ENCODE measurements at regions not wholly inside any gene's neighbourhood (a gene's known extent, or its start where the extent isn't known, plus 50 kb on each side); places are given as distances from the start of the nearest gene placed in this dataset.
"Not testable (repeated sequence)": the region's sequence is repeated elsewhere in the genome, so short reads cannot be mapped to it uniquely, and the experiment has no call there.

- DNase-seq (ENCODE audit: low read depth, low spot score) = no peak
These were observed 316.4 kb upstream of the CFAP20DC start for GRCh38 chr3:59366218-59366617.

DNA sequence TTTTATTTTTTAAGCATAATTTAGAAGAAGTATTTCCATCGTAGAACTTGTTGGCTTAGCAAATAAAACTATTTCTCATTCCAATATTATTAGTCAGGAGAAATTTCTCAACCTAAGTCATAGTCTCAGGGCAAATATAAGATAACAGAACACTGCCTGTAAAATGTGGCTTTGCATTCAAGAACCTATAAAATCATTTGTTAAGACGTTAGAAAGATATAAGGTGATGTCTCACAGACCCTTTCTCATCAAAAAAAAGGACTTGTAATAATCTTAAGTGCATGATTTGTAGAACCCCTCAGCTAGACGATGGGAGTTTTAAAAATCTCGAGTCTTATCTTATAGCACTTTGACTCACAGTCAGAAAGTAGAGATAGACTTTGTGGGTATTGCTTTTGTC, 314.7 kb upstream of the CFAP20DC start:
- DNase-seq (ENCODE audit: low read depth, low spot score) = no peak

- DNase-seq (ENCODE audit: low read depth, low spot score) = not testable (repeated sequence)
These were observed 310.5 kb upstream of the CFAP20DC start for GRCh38 chr3:59360312-59360711.

DNA sequence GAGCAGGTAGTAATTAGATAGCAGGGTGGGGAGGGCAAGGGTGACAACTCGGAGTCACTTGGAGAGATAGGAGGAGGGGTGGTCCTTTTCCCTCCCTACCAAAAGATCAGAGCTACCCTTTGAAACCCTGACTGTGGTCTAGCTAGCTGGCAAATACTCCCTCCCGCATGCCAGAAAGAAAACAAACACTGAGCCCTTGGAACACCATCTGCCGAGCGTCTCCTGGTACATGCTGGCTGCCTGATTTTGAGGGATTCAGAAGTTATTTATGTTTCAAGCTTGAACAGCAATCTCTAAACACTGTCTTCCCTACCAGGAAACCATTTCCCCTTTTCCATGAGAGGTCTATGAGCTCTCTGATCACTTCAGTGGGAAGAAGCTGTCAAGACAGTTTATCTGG, 291.6 kb upstream of the CFAP20DC start:
- no peak for DNase-seq (ENCODE audit: low read depth, low spot score)

DNA sequence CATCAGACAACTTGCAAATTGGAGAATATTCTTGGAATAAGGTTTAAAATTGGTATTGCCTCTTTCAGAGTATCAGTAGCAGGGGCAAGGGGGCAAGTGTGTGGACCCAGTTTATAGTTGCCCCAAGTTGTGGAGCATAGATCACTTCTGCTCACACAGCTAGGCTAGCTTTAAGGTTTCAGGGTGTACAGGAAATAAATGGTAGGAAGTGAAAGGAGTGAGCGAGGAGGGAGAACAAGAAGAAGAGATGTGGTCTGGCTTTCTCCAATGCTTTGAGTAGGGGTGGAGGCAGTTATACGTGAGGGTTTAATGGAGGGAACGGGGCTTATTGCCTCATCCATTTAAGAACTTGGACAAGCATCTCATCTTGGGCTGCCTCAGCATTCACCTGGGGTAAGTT, 290.0 kb upstream of the CFAP20DC start:
- no peak for DNase-seq (ENCODE audit: low read depth, low spot score)

DNA sequence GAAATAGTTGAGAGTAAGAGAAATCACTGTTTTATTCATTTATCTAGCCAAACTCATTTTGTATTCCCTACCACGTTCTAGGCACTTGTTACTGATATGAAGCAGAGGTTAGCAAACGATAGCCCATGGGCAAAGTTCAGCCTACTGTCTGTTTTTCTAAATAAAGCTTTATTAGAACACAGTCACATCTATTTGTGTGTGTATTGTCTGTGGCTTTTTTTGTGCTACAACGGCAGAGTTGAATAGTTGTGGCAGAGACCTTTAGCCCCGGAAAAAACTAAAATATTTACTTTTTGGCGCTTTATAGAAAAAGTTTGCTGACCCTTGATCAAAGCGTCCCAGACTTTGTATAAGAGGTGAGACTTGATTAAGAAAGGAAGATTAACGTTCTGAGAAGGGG, 289.1 kb upstream of the CFAP20DC start:
- DNase-seq (ENCODE audit: low read depth, low spot score) = no peak

DNA sequence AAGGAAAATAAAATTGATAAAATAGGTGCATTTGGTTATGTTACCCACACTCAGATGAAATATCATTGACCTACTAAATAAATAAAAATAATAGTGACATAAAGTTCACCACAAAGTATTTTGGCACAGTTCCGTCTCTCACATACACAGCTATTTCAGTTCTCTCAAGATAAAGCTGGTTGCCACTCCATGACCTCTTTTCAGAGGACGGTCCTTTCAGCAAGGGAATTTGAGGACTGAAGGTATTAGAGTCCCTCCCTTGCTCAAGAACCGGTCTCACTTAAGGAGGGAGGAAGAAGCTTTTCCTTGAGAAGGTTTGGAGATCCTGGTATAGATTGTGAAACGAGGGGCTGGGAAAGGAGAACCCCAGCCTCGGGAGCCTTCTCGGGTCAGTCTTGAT, 285.5 kb upstream of the CFAP20DC start:
- DNase-seq (ENCODE audit: low read depth, low spot score) = no peak

DNA sequence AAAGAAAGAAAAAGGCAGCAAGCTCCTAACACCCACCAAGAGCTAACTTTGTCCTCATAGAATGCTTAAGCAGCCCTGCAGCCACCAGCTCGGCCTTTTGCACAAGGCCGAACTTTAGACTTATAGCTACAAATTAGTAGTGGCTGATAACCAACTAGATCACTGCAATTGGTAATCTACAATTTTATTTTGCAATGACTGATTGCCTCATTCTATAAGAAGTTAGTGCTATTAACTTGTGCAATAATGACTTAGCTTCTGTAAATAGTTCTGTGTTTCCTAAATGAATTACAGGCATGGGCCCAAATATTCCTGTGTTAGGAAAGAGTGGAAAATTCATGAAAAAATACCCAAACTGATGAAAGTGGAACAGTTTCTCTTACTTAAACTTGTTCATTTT, 284.8 kb upstream of the CFAP20DC start:
- DNase-seq (ENCODE audit: low read depth, low spot score) = no peak

DNA sequence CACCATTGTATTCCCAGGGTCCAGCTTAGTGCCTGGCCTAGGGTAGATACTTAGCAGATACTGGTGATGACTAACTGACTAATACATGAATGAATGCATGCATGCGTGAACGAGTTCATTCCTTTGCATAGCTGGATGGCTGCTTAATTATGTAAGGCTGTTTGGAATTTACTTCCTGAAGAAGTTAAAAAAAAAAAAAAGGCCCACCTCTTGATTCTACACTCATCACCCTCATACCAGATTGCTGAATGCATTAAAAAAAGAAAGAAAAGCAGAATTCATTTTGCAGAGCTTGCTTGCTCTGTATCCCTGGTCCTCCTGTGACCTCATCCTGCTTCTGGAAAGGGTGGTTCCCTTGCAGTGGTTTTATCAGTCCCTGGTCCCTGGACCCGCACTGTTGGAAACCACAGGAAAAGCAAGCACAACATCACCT, 277.6 kb upstream of the CFAP20DC start:
- no peak for DNase-seq (ENCODE audit: low read depth, low spot score)

DNA sequence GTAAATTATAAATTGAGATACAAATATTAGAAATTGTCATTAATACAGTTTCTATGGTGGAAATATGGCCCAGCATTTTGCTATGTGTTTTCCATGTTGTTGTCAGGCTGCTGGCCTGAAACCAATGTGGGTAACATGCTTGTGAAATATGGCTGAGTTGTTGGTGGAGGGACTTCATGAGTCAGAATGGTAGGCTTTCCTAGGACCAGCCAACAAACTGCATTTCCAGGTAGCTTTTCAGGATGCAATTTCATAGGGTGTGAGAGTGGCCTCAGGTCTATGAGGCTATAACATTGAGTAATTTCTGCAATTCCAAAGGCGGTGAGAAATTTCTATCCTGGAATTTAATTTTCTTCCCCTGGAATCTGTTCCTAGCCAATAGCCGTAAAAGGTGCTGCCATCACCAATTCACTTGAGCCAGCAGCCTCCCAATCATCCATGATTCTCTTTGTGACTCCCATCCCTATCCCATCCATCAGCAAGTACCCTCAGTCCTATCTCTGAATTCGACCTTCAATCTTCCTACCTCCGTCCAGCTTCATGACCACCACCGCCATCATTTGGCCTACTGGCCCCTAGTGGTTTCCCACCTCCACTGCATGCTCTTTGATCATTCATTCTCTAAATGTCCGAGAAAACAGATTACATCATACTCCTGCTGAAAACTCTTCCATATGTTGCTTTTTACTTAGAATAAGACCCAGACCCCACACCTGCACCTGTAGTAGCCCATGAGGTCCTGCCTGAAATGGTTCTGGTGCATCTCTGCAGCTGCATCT, 276.6 kb upstream of the CFAP20DC start:
- DNase-seq (ENCODE audit: low read depth, low spot score) = no peak

- DNase-seq (ENCODE audit: low read depth, low spot score) = no peak
These were observed 272.2 kb upstream of the CFAP20DC start for GRCh38 chr3:59321881-59322540.

DNA sequence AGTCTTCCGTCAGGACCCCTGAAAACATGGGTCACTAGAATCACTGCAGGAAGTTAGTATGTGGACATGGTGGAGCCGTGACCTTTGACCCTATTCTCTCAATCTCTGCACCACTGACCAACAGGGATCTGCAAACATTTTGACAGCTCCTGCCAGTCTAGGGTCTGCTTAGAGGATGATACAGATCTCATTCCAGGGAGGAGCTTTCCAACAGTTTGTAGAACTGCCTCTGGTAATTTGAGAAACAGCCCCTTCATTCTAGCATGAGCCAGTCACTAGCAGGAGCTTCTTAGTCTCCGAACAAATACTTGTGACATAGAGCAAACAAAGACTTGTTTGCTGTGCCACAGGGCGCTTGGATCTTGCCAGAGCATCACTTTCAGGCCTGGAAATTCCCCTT, 270.3 kb upstream of the CFAP20DC start:
- DNase-seq (ENCODE audit: low read depth, low spot score) = no peak

DNA sequence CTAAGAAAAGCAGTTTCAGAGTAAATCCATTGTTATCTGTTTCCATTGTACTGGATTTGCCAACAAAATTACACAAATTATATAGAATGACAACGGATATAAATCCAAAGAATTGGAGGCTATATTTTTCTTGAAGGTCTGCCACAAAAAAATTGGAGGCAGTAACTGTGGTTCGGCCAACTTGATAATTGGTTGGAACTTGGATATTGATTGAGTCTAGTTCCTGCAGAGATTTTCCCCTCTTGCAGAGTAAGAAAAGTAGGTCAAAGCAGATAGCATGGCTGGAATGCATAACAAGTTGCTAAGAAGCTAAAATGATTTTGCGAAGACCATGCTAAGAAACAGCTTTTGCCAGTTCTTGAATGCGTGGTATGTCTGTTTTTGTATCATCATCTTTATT, 269.6 kb upstream of the CFAP20DC start:
- DNase-seq (ENCODE audit: low read depth, low spot score) = no peak

GRCh38 chr3:59318881-59319280, 269.1 kb upstream of the CFAP20DC start:
- DNase-seq (ENCODE audit: low read depth, low spot score) = no peak

DNA sequence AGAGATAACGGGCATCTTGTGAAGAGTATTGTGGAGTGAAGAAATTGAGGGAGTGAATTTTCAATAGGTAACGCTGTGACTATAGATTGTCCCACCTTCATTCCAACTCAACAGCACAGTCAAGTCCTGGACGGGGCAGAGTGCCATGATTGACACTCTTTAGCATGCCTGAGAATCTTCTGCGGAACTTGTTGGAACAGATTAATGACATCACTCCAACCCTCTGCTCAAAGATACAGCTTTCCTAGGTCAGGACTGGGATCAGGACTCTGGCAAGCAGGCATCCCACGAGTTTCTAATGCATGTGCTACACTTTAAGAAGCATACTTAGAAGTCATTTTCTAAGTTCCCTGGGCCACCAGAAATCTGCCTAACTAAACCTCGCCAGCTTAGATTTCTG, 267.6 kb upstream of the CFAP20DC start:
- DNase-seq (ENCODE audit: low read depth, low spot score) = no peak

- no peak for DNase-seq (ENCODE audit: low read depth, low spot score)
These were observed 267.0 kb upstream of the CFAP20DC start for GRCh38 chr3:59316688-59317275.

GRCh38 chr3:59313365-59313764, 263.5 kb upstream of the CFAP20DC start:
- DNase-seq (ENCODE audit: low read depth, low spot score) = no peak

DNA sequence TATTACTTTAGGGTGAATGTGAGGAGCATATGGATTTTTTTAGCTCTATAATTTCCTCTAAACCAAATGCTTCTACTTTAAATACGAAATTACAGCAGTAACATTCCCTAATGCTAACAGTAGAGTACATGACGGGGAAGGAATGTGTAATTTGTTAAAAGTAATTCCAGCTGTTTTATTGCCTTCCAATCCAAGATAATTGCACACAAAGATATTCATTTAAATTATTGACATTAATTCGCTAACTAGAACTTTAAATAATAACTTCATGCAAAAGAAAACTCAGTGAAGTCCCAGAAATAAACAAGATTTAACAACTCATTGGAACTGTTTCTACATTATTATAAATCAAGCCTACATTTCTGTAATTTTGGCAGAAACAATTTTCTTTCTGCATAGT, 261.4 kb upstream of the CFAP20DC start:
- no peak for DNase-seq (ENCODE audit: low read depth, low spot score)

DNA sequence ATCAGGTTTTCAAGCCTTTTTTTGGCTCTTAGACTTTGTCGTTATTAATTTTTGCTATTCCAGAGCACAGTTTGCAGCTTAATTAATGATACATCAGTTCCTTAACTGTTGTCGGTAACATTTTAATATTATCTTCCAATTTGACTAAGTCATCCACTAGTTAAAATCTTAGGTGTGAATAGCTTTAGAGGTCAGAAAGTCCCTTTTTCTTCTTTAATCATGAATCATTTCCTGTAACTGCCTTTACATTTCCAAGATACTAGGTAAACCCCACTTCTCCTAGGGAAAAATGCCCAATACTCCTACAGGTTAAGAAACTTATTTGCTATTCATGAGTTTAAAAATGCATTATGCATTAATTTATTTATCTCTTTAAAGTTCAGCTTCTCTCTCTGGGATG, 260.9 kb upstream of the CFAP20DC start:
- DNase-seq (ENCODE audit: low read depth, low spot score) = no peak

DNA sequence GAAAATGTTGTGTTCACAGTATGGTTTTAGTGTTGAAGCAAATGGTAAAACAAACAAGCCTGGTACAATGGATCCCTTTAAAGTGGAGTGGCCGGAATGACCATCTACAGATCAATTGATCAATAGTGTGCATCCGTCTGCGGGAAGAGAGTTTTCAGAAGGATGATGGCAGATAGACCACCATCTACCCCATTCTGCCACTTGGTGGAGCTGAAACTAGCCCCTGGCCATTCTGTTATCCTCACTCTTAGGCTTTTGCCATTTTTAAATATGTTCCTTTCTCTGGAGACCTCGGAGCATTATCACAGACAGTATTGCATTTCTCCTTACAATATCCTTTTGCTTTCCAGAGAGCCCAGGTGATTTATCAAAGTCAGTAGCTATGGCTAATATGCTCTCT, 258.9 kb upstream of the CFAP20DC start:
- no peak for DNase-seq (ENCODE audit: low read depth, low spot score)

DNA sequence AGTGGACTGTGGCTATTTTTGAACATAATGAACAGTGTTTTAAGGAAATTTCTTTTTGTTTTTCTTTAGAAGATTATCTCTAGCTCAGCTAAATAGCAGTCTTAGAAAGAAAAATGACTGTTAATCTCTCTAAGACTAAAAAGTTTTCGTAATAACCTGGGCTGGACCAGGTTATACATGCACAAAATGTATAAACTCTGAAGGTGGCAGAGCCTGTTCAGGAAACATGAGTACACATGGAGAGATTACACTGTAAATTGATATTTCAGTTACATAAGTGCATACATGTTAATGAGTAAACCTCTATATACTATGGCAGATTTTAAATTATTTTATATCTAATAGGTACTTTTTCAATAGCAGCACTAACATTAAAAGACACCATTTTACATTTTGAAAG, 258.2 kb upstream of the CFAP20DC start:
- no peak for DNase-seq (ENCODE audit: low read depth, low spot score)

- no peak for DNase-seq (ENCODE audit: low read depth, low spot score)
These were observed 256.6 kb upstream of the CFAP20DC start for GRCh38 chr3:59306436-59306835.

GRCh38 chr3:59304296-59304695, 254.5 kb upstream of the CFAP20DC start:
- DNase-seq (ENCODE audit: low read depth, low spot score) = no peak
